ENCODE measurements at regions not wholly inside any gene's neighbourhood (a gene's known extent, or its start where the extent isn't known, plus 50 kb on each side); places are given as distances from the start of the nearest gene placed in this dataset.

GRCh38 chr11:134849833-134850232 is 437.8 kb upstream of the B3GAT1 start:
- no peak for DNase-seq
- no peak overlapping the region for H3K4me3 ChIP-seq (ENCODE audit: low read length)
- no peaks in the 10 kb centered on the region for H3K27me3 ChIP-seq (ENCODE audit: control insufficient read depth, insufficient read depth, low read length)
- H3K27ac ChIP-seq (ENCODE audit: low read length), result no peak overlapping the region
- no peaks in the 10 kb centered on the region for H3K4me1 ChIP-seq (ENCODE audit: control insufficient read depth, insufficient read depth, low read length)
- no CpG with 5 or more reads among the region's 3 CpGs for WGBS (ENCODE audit: insufficient coverage, low lambda C conversion rate)
- H3K9me3 ChIP-seq (ENCODE audit: control insufficient read depth, low read depth, low read length), result no peaks in the 10 kb centered on the region
- no peaks in the 10 kb centered on the region for H3K36me3 ChIP-seq (ENCODE audit: control insufficient read depth, insufficient read depth, low read length)

DNA sequence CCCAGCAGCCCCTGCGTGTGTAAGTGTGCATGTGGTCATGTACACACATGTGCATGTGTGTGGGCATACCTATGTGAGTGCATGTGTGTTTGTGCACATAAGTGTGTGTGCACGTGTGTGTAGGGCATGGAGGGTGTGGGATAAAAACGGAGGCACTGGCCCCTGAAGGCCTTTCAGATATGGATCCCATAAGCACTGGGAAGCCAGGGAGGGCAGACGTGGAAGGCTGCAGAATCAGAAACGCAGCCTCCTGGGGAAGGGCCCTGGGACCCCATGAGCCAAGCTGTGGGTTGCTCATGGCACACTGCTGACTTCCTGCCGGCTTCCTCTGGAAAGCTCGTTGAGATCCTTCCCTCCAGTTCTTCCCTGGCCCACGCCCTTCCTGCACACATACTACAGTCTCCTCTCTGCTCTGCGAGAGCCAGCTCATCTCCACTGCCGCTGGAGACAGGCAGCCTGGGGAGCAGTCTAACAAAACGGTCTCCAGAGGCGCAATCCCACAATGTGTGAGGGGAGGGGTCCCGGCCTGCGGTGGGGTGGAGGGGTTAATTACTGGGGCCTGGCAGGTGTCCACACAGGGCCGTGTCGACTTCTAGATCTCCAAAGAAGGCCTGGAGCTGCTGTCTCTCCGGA is 435.2 kb upstream of the B3GAT1 start:
- no CpG with 5 or more reads among the region's 17 CpGs for WGBS (ENCODE audit: insufficient coverage, low lambda C conversion rate)
- no peak overlapping the region for H3K4me3 ChIP-seq (ENCODE audit: low read length)
- H3K9me3 ChIP-seq (ENCODE audit: control insufficient read depth, low read depth, low read length), result no peaks in the 10 kb centered on the region

DNA sequence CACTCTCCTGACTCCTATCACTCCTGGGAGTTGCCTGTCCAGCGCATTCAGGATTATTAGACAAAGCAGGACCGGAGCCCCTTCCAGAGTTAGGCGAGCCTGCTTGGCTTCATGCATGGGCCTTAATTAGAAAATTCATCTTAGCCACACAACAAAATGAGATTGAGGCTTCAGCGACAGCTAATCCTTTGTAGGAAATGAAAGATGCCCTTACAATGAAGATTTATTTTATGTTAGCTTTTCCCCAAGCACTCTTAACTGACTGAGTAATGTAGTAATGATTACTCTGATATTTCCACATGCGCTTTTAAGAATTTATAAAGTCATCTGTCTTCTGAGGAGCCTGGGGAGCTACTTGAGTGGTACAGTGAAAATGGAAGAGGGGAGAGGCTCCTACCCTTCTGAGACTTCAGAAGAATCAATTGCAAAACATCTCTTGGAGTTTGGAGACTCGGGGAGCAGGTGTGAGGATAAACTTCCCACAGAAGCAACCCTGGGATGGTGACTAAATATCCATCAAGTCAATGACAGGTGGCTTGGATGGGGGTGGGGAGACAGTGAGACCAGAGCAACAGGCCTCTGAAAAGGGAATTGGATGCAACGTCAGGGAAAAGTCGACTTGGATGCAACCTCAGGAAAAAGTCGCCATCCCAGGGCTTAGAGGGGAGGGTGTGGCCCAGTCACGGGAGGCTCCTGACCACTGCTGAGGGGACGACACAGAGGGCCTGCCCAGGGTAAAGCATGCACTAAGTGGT is 434.5 kb upstream of the B3GAT1 start:
- Histone ChIP-seq H3K27me3 (ENCODE audit: control insufficient read depth, insufficient read depth, low read length) (peaks cover 3% of the 10 kb centered on the region), H3K4me3 (ENCODE audit: low read length) (no peak overlapping the region), H3K4me1 (ENCODE audit: control insufficient read depth, insufficient read depth, low read length) (no peaks in the 10 kb centered on the region), H3K27ac (ENCODE audit: low read length) (no peak overlapping the region), H3K36me3 (ENCODE audit: control insufficient read depth, insufficient read depth, low read length) (no peaks in the 10 kb centered on the region), H3K9me3 (ENCODE audit: control insufficient read depth, low read depth, low read length) (no peaks in the 10 kb centered on the region)
- 100% methylated on average over 1 of the region's 11 CpGs for WGBS (ENCODE audit: insufficient coverage, low lambda C conversion rate)
- no peak for DNase-seq

More for the DNA sequence above, 435.2 kb upstream of the B3GAT1 start:
- Histone ChIP-seq H3K27me3 (ENCODE audit: control insufficient read depth, insufficient read depth, low read length) (no peaks in the 10 kb centered on the region), H3K4me1 (ENCODE audit: control insufficient read depth, insufficient read depth, low read length) (no peaks in the 10 kb centered on the region), H3K36me3 (ENCODE audit: control insufficient read depth, insufficient read depth, low read length) (no peaks in the 10 kb centered on the region), H3K27ac (ENCODE audit: low read length) (no peak overlapping the region)
- no peak for DNase-seq

DNA sequence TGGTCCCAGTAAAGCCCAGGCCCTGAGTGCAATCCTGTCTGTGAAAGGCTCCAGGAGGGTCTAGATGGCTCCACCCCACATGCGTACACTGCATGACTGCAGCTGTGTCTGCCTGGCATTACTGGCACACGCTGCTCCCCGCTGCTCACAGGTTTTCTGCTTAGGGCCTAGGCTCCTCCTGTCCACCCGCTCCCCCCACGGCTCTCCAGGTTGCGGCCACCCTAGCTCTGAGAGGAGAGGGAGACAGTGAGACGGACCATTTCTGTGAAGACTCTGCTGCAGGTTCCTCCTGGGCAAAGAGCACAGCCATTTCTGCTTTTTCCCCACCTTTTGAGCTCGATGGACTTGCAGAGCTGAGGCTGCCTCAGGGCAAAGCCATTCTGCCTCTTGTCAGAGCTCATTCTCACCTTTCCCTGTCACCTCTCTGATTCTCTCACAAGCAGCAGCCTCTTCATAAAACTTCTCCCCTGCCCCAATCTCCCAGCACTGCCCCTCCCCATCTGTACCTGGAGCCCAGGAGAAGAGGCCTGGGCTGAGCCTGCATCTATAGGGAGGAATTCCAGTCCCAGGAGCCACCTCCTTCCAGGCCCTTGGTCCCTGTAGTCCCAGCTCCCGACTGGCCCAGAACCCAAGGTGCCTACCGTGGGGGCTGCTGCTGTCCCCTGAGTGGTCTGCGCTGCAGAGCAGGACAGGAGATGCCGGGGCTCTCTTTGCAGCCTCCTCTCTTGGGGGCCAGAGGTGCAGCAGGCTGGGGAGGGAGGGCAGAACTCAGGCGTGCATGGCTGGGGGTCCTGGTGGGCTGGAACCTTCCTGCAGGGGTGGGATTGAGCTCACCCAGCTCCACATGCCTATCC is 433.7 kb upstream of the B3GAT1 start:
- no peaks in the 10 kb centered on the region for H3K36me3 ChIP-seq (ENCODE audit: control insufficient read depth, insufficient read depth, low read length)
- H3K9me3 ChIP-seq (ENCODE audit: control insufficient read depth, low read depth, low read length), result no peaks in the 10 kb centered on the region
- no CpG with 5 or more reads among the region's 13 CpGs for WGBS (ENCODE audit: insufficient coverage, low lambda C conversion rate)
- H3K27me3 ChIP-seq (ENCODE audit: control insufficient read depth, insufficient read depth, low read length), result peaks cover 7% of the 10 kb centered on the region
- no peak overlapping the region for H3K4me3 ChIP-seq (ENCODE audit: low read length)
- H3K4me1 ChIP-seq (ENCODE audit: control insufficient read depth, insufficient read depth, low read length), result no peaks in the 10 kb centered on the region
- no peak for DNase-seq
- H3K27ac ChIP-seq (ENCODE audit: low read length), result no peak overlapping the region

- no peak overlapping the region for H3K27ac ChIP-seq (ENCODE audit: low read length)
- no peaks in the 10 kb centered on the region for H3K36me3 ChIP-seq (ENCODE audit: control insufficient read depth, insufficient read depth, low read length)
- no peaks in the 10 kb centered on the region for H3K4me1 ChIP-seq (ENCODE audit: control insufficient read depth, insufficient read depth, low read length)
- peaks cover 9% of the 10 kb centered on the region for H3K27me3 ChIP-seq (ENCODE audit: control insufficient read depth, insufficient read depth, low read length)
- H3K4me3 ChIP-seq (ENCODE audit: low read length), result no peak overlapping the region
- no peak for DNase-seq
- WGBS (ENCODE audit: insufficient coverage, low lambda C conversion rate), result no CpG with 5 or more reads among the region's 8 CpGs
- H3K9me3 ChIP-seq (ENCODE audit: control insufficient read depth, low read depth, low read length), result no peaks in the 10 kb centered on the region
Observed at GRCh38 chr11:134844838-134845237, 432.8 kb upstream of the B3GAT1 start.

- no peaks in the 10 kb centered on the region for H3K9me3 ChIP-seq (ENCODE audit: control insufficient read depth, low read depth, low read length)
- no peaks in the 10 kb centered on the region for H3K36me3 ChIP-seq (ENCODE audit: control insufficient read depth, insufficient read depth, low read length)
- peaks cover 9% of the 10 kb centered on the region for H3K27me3 ChIP-seq (ENCODE audit: control insufficient read depth, insufficient read depth, low read length)
- no peak overlapping the region for H3K4me3 ChIP-seq (ENCODE audit: low read length)
- H3K4me1 ChIP-seq (ENCODE audit: control insufficient read depth, insufficient read depth, low read length), result no peaks in the 10 kb centered on the region
- no peak for DNase-seq
- 80% methylated on average over 2 of the region's 9 CpGs for WGBS (ENCODE audit: insufficient coverage, low lambda C conversion rate)
- no peak overlapping the region for H3K27ac ChIP-seq (ENCODE audit: low read length)
Observed at GRCh38 chr11:134843735-134844134, 431.7 kb upstream of the B3GAT1 start.

DNA sequence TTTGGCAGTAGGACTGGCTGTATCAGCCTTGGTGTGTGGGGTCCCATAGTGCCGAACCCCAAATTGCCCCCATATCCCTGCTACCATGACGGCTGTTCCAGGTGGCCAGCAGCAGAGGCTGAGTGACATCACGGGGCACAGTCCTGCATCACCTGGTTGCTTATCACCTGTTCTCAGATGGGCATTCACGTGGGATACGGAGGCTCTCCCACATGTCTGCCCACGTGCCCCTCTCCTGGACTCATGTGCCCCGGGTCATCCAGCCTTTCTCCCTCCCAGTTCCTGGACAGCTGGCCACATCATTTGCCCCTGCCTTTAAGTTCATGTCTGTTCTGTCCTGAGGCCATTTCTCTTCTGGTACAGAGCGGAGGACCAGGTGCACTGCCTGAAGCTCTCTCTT is 431.0 kb upstream of the B3GAT1 start:
- no peaks in the 10 kb centered on the region for H3K36me3 ChIP-seq (ENCODE audit: control insufficient read depth, insufficient read depth, low read length)
- H3K27ac ChIP-seq (ENCODE audit: low read length), result no peak overlapping the region
- WGBS (ENCODE audit: insufficient coverage, low lambda C conversion rate), result no CpG with 5 or more reads among the region's 8 CpGs
- no peaks in the 10 kb centered on the region for H3K4me1 ChIP-seq (ENCODE audit: control insufficient read depth, insufficient read depth, low read length)
- H3K4me3 ChIP-seq (ENCODE audit: low read length), result no peak overlapping the region
- H3K27me3 ChIP-seq (ENCODE audit: control insufficient read depth, insufficient read depth, low read length), result peaks cover 9% of the 10 kb centered on the region
- DNase-seq, result no peak
- H3K9me3 ChIP-seq (ENCODE audit: control insufficient read depth, low read depth, low read length), result no peaks in the 10 kb centered on the region

DNA sequence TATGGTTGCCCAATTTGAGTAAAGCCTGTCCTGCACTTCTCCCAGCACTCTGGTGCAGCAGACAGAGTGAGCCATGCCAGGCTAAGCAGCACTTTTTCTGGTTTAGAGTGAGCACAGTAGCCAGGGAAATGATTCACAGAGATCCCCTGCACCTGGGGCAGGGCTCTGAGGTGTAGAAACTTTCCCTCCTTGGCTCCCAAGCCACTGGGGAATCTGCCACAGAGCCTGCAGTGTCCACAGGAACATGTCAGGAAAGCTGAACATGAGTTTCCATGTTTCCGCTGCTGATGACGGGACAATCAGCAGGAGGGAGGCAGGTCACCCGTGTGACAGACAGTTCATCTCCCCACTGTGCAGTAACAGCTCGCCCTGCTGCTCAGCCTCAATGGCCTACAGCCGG is 429.9 kb upstream of the B3GAT1 start:
- no peaks in the 10 kb centered on the region for H3K36me3 ChIP-seq (ENCODE audit: control insufficient read depth, insufficient read depth, low read length)
- H3K27me3 ChIP-seq (ENCODE audit: control insufficient read depth, insufficient read depth, low read length), result peaks cover 9% of the 10 kb centered on the region
- no peak overlapping the region for H3K4me3 ChIP-seq (ENCODE audit: low read length)
- WGBS (ENCODE audit: insufficient coverage, low lambda C conversion rate), result no CpG with 5 or more reads among the region's 5 CpGs
- no peak overlapping the region for H3K27ac ChIP-seq (ENCODE audit: low read length)
- H3K9me3 ChIP-seq (ENCODE audit: control insufficient read depth, low read depth, low read length), result no peaks in the 10 kb centered on the region
- no peaks in the 10 kb centered on the region for H3K4me1 ChIP-seq (ENCODE audit: control insufficient read depth, insufficient read depth, low read length)
- no peak for DNase-seq

- Histone ChIP-seq H3K27ac (ENCODE audit: low read length) (no peak overlapping the region), H3K27me3 (ENCODE audit: control insufficient read depth, insufficient read depth, low read length) (peaks cover 9% of the 10 kb centered on the region), H3K4me3 (ENCODE audit: low read length) (no peak overlapping the region), H3K9me3 (ENCODE audit: control insufficient read depth, low read depth, low read length) (no peaks in the 10 kb centered on the region), H3K36me3 (ENCODE audit: control insufficient read depth, insufficient read depth, low read length) (no peaks in the 10 kb centered on the region), H3K4me1 (ENCODE audit: control insufficient read depth, insufficient read depth, low read length) (no peaks in the 10 kb centered on the region)
- no peak for DNase-seq
- no CpG with 5 or more reads among the region's 5 CpGs for WGBS (ENCODE audit: insufficient coverage, low lambda C conversion rate)
Observed at GRCh38 chr11:134841411-134841810, 429.4 kb upstream of the B3GAT1 start.

DNA sequence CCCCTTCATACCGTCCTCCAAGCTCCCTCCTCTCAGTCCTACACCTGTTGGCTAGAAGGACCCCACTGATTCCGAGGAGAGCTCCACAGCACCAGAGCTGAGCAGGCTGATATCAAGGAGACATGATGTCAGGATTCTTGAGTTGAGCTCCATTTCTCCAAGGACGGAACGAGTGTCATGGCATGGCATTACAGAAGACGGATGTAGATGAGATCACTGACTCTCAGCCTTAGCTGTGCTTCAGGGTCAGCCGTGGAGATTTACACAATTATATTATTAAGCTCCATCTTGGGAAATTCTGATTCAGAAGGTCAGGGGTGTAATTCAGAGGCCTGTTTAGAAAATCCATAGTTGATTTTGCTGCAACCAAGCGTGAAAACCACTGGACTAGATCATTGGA is 428.9 kb upstream of the B3GAT1 start:
- H3K27me3 ChIP-seq (ENCODE audit: control insufficient read depth, insufficient read depth, low read length), result peaks cover 9% of the 10 kb centered on the region
- no peaks in the 10 kb centered on the region for H3K9me3 ChIP-seq (ENCODE audit: control insufficient read depth, low read depth, low read length)
- H3K4me3 ChIP-seq (ENCODE audit: low read length), result no peak overlapping the region
- H3K27ac ChIP-seq (ENCODE audit: low read length), result no peak overlapping the region
- H3K36me3 ChIP-seq (ENCODE audit: control insufficient read depth, insufficient read depth, low read length), result no peaks in the 10 kb centered on the region
- WGBS (ENCODE audit: insufficient coverage, low lambda C conversion rate), result no CpG with 5 or more reads among the region's 7 CpGs
- DNase-seq, result no peak
- H3K4me1 ChIP-seq (ENCODE audit: control insufficient read depth, insufficient read depth, low read length), result no peaks in the 10 kb centered on the region

All from large intestine (tissue), 3 donors.